ENCODE measurements at regions not wholly inside any gene's neighbourhood (a gene's known extent, or its start where the extent isn't known, plus 50 kb on each side); places are given as distances from the start of the nearest gene placed in this dataset.

DNA sequence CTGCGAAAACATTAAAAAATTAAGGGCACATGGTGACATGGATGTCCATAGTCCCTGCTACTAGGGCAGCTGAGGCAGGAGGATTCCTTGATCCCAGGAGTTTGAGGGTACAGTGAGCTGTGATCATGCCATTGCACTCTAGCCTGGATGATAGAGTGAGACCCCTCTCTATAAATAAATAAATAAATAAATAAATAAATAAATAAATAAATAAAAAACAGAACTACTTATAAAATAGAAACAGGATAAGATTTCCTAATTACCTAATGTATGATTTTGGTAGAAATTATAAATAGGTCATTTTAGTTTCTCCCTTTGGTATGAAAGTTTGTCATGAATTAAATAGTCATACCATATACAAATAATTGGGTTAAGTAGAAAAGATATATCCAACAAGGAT, 916.2 kb downstream of the GRIK2 start:
- no peak for DNase-seq

DNA sequence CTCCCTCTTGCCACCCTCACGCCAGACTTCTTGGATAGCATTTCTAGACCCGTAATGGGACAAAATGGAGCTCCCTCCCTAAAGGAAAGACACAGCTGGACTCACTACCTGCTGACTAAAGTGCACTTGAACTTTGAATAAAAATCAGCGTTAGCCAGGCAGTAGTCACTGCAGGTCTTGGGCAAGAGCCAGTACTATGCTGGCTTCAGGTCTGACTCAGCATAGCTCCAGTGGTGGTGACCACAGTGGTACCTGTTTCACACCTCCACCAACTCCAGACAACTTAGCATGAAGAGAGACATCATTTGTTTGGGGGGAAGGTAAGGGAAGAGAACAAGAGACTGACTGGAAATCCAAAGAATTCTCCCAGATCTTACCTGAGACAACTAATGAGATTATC, 906.8 kb downstream of the GRIK2 start:
- DNase-seq, result no peak

- DNase-seq, result no peak
Observed at GRCh38 chr6:102298051-102298450, 904.5 kb downstream of the GRIK2 start.

Measured in activated naive CD4-positive, alpha-beta T cell (primary cell).